Neuron (in vitro differentiated cells): ENCODE measurements at regions not wholly inside any gene's neighbourhood (a gene's known extent, or its start where the extent isn't known, plus 50 kb on each side); places are given as distances from the start of the nearest gene placed in this dataset.

Experiments
- H2AFZ ChIP-seq: one replicate; pipeline ENCODE4 v1.6.1; 2013; ENCODE audit warnings: low read depth, mild to moderate bottlenecking, inconsistent platforms, low read length, moderate library complexity
- H3K27me3 ChIP-seq: one replicate; pipeline ENCODE4 v1.6.1; 2013; ENCODE audit warnings: low read length; ENCODE audit not compliant: insufficient read depth
- H3K36me3 ChIP-seq: one replicate; pipeline ENCODE4 v1.6.1; 2013; ENCODE audit warnings: low read length; ENCODE audit not compliant: insufficient read depth
- H3K4me1 ChIP-seq: one replicate; pipeline ENCODE4 v1.6.1; 2013; ENCODE audit warnings: low read length; ENCODE audit not compliant: insufficient read depth
- H3K4me3 ChIP-seq: 2 replicates; pipeline ENCODE4 v1.5.1; 2013; ENCODE audit warnings: mild to moderate bottlenecking, low read length, moderate library complexity
- H3K9me3 ChIP-seq: one replicate; pipeline ENCODE4 v1.6.1; 2013; ENCODE audit warnings: low read length

DNA sequence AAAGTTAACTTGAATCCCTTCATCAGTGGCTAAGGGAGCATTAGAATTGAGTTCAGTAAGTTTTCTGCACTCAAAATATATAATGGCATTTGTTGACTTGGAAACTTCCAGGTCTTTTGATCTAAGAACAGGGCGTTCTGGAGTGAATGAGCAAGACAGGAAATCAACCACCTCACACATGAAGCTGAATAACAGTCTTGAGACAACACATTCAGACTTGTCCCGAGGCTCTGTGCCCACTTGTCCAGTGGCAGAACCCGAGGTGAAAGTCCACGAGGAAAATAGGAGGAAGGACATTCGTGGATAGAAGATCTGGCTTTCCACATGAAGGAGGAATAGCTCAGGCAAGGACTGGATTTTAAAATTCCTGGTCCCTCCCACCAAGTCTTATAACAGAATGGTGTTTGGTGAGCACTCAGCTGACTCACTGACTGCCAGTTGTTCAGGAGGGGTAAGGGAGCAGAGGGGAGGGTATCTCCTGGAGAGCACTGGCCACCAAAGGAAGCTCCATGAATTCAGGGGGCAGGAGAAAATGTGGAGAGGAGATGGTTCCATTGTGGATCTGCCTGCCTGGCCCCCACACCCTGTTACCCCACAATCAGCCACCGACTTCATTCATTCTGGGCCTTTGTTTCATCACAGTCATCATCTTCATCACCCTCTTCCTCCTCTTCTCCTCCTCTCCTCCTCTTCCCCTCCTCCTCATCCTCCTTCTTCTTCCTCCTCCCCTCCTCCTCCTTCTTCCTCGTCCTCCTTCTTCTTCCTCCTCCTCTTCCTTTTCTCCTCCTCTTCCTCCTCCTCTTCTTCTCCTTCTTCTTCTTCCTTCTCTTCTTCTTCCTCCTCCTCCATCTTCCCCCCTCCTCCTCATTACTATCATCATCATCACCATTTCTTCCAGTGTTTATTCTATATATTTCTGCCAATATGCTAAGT lies 620.1 kb downstream of the MED13L start:
- H3K27me3 ChIP-seq, result no peaks in the 10 kb centered on the region
- no peaks in the 10 kb centered on the region for H3K9me3 ChIP-seq
- H3K36me3 ChIP-seq, result no peaks in the 10 kb centered on the region
- H3K4me1 ChIP-seq, result no peaks in the 10 kb centered on the region
- no peak overlapping the region for H3K4me3 ChIP-seq
- no peak overlapping the region for H2AFZ ChIP-seq

GRCh38 chr12:115650026-115650425 lies 627.5 kb downstream of the MED13L start:
- Histone ChIP-seq H3K4me3 (no peak overlapping the region), H2AFZ (no peak overlapping the region), H3K9me3 (no peaks in the 10 kb centered on the region), H3K36me3 (no peaks in the 10 kb centered on the region), H3K4me1 (no peaks in the 10 kb centered on the region), H3K27me3 (peaks cover 2% of the 10 kb centered on the region)

DNA sequence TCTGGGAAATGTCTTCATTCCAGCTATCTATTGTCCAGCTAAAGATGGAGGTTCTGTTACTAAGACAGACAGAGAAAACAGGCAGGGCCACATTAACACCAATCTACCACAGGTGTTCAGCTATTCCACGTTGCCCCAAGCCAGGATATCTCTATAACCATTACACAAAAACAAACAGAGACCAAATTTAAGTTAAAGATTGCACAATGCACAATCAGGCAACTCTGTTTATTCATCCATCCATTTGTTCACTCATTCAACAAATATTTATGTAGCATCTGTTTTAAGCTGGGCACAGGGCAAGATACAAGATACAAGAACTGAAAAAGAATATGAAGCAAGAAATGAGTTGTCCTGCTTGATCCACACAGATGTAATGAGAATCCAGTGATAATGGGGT lies 629.0 kb downstream of the MED13L start:
- Histone ChIP-seq H3K9me3 (no peaks in the 10 kb centered on the region), H2AFZ (no peak overlapping the region), H3K27me3 (peaks cover 2% of the 10 kb centered on the region), H3K4me3 (no peak overlapping the region), H3K4me1 (no peaks in the 10 kb centered on the region), H3K36me3 (no peaks in the 10 kb centered on the region)

GRCh38 chr12:115646210-115646609 lies 631.3 kb downstream of the MED13L start:
- Histone ChIP-seq H3K36me3 (no peaks in the 10 kb centered on the region), H3K9me3 (no peaks in the 10 kb centered on the region), H3K4me1 (no peaks in the 10 kb centered on the region), H3K27me3 (peaks cover 2% of the 10 kb centered on the region), H3K4me3 (no peak overlapping the region), H2AFZ (no peak overlapping the region)

DNA sequence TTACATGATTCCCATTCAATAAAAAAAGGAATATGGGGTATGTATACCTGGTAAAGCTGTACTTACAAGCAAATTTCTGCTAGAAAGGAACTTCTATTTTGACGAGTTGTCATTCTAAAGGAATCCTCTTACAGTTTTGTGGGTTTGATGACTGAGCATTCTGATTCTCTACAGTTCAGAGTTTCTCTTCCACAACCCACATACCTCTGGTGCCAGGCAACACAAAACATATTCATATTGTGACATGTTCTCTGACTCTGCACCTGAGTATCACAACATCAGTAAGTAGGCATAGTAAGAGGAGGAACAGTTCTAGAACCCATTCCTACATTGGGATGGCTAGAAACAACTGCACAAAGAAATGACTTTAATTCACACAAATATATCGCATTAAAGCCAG lies 636.6 kb downstream of the MED13L start:
- H3K27me3 ChIP-seq, result peaks cover 2% of the 10 kb centered on the region
- H3K36me3 ChIP-seq, result no peaks in the 10 kb centered on the region
- no peak overlapping the region for H3K4me3 ChIP-seq
- no peaks in the 10 kb centered on the region for H3K9me3 ChIP-seq
- H3K4me1 ChIP-seq, result no peaks in the 10 kb centered on the region
- H2AFZ ChIP-seq, result no peak overlapping the region

DNA sequence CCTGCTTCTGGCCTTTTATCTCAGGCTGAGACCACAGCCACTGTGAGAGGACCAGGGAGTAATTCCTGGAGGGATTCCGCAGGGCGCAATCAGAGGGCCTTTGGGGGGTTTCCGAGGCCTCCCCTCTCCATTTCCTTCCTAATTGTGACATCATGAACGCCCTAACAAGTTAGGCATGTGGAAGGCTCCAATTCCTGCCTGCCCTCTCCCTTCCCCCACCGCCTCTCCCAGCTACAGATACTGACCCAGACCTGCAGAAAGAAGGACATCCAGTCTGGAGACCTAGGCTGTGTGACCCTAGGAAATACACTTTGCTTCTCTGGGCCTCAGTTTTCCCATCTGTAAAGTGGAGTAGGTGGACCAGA lies 637.9 kb downstream of the MED13L start:
- peaks cover 2% of the 10 kb centered on the region for H3K27me3 ChIP-seq
- H2AFZ ChIP-seq, result no peak overlapping the region
- no peaks in the 10 kb centered on the region for H3K4me1 ChIP-seq
- H3K9me3 ChIP-seq, result no peaks in the 10 kb centered on the region
- H3K36me3 ChIP-seq, result no peaks in the 10 kb centered on the region
- no peak overlapping the region for H3K4me3 ChIP-seq

- H3K9me3 ChIP-seq, result no peaks in the 10 kb centered on the region
- H2AFZ ChIP-seq, result no peak overlapping the region
- H3K4me1 ChIP-seq, result no peaks in the 10 kb centered on the region
- peaks cover 2% of the 10 kb centered on the region for H3K27me3 ChIP-seq
- no peak overlapping the region for H3K4me3 ChIP-seq
- no peaks in the 10 kb centered on the region for H3K36me3 ChIP-seq
These were observed 638.5 kb downstream of the MED13L start for GRCh38 chr12:115638733-115639647.

- H3K4me1 ChIP-seq, result no peaks in the 10 kb centered on the region
- no peaks in the 10 kb centered on the region for H3K36me3 ChIP-seq
- H3K27me3 ChIP-seq, result peaks cover 2% of the 10 kb centered on the region
- H3K9me3 ChIP-seq, result no peaks in the 10 kb centered on the region
- no peak overlapping the region for H3K4me3 ChIP-seq
- H2AFZ ChIP-seq, result no peak overlapping the region
These were observed 640.9 kb downstream of the MED13L start for GRCh38 chr12:115636546-115636945.

DNA sequence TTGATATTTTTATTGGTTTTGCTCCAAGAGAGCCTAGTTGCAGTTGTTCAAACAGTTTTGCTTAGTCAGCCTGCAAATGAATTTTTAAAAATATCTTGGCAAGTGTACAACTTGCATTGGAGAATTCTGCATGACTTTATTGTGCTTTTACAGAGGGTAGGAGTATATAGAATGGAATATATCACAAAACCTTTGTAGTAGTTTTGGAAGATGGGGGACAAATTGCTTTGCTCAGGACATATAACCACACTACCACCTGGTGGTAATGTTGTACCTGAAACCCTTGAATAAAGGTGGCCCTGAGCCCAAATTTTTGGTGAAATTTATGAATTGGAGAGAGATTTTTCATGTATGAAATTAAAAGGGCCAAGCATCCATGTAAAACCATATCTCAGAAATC lies 645.2 kb downstream of the MED13L start:
- no peaks in the 10 kb centered on the region for H3K36me3 ChIP-seq

GRCh38 chr12:115630136-115630535 lies 647.4 kb downstream of the MED13L start:
- H3K4me1 ChIP-seq, result no peaks in the 10 kb centered on the region
- H3K4me3 ChIP-seq, result no peak overlapping the region
- no peaks in the 10 kb centered on the region for H3K27me3 ChIP-seq
- H3K36me3 ChIP-seq, result no peaks in the 10 kb centered on the region
- H3K9me3 ChIP-seq, result no peaks in the 10 kb centered on the region
- no peak overlapping the region for H2AFZ ChIP-seq

More for the DNA sequence above, 645.2 kb downstream of the MED13L start:
- H2AFZ ChIP-seq, result no peak overlapping the region
- H3K4me1 ChIP-seq, result no peaks in the 10 kb centered on the region
- H3K9me3 ChIP-seq, result no peaks in the 10 kb centered on the region
- no peaks in the 10 kb centered on the region for H3K27me3 ChIP-seq
- H3K4me3 ChIP-seq, result no peak overlapping the region

DNA sequence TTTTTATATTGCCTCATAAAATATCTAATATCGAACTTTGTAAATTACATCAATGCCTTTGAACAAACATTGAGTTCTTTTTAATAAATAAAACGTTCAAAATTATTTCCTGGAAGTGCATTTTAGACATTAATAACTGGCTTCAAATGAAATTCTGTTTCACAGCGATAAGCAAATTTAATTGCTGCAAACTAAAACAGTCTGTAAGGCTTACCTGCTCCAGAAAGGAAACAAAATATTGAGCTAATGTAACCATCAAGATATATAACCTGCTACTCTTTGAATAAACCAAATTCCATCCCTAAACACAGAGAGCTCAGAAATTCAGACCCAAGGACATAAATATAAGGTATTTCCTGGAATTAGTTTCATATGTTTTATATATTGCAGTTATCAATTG lies 651.3 kb downstream of the MED13L start:
- no peaks in the 10 kb centered on the region for H3K27me3 ChIP-seq
- H2AFZ ChIP-seq, result no peak overlapping the region
- H3K4me1 ChIP-seq, result no peaks in the 10 kb centered on the region
- H3K4me3 ChIP-seq, result no peak overlapping the region
- H3K9me3 ChIP-seq, result no peaks in the 10 kb centered on the region
- H3K36me3 ChIP-seq, result no peaks in the 10 kb centered on the region

DNA sequence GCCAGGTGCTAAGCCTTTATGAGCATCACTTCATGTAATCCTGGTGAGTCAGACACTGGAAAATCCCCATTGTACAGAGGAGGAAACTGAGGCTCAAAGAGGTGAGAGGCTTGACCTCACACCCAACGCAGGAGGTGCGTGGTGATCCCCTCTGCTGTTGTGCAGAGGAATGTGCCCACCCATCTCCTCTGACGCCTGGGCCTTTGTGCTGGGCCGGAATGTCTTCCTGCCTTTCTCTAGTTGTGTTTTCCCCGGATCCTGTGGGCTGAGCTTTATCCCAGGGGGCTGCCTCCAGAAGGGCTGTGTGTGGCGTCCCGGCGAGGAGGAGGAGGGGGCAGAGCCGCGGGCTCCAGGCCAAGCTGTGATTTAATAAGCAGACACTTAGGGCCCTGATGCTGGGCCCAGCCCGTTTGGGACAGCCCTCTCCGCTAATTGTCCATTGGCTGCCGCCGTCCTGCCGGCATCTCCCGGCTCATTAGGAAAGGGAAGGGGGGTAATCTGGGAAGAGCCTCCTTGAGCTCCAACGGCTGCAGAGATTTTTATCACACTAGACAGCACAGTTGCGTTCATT lies 653.6 kb downstream of the MED13L start:
- Histone ChIP-seq H2AFZ (no peak overlapping the region), H3K4me3 (no peak overlapping the region), H3K36me3 (no peaks in the 10 kb centered on the region), H3K4me1 (no peaks in the 10 kb centered on the region), H3K27me3 (no peaks in the 10 kb centered on the region), H3K9me3 (no peaks in the 10 kb centered on the region)

GRCh38 chr12:115623275-115623674 lies 654.2 kb downstream of the MED13L start:
- Histone ChIP-seq H3K4me1 (no peaks in the 10 kb centered on the region), H3K27me3 (no peaks in the 10 kb centered on the region), H3K4me3 (no peak overlapping the region), H2AFZ (no peak overlapping the region), H3K36me3 (no peaks in the 10 kb centered on the region), H3K9me3 (no peaks in the 10 kb centered on the region)
